Gastrocnemius medialis (tissue), 4 donors: ENCODE measurements at regions not wholly inside any gene's neighbourhood (a gene's known extent, or its start where the extent isn't known, plus 50 kb on each side); places are given as distances from the start of the nearest gene placed in this dataset.
"Not testable (repeated sequence)": the region's sequence is repeated elsewhere in the genome, so short reads cannot be mapped to it uniquely, and the experiment has no call there.

Source experiments
- ATAC-seq, 2 donors: fragments of 150-250 bp; one replicate each; pipeline ENCODE4 v1.9.1; 2016
- DNase-seq, 2 donors: peaks; one replicate each; pipeline ENCODE4 v3.0.0-alpha.2; 2019
- H3K27ac ChIP-seq, 4 donors: fragments of 200-600 bp; sonication (generic); 1 replicate in 1 of 4; 2 replicates in 3 of 4; pipeline ENCODE4 v1.5.1; 2016 to 2018; ENCODE audit warnings: mild to moderate bottlenecking in 2 of 4, moderate library complexity in 1 of 4
- H3K27me3 ChIP-seq, 3 donors: fragments of 200-600 bp; sonication (generic) in 2 of 3; 1 replicate in 1 of 3; 2 replicates in 2 of 3; pipeline versions ENCODE4 v1.5.1 to v1.6.0; 2016 to 2019; ENCODE audit warnings: mild to moderate bottlenecking in 1 of 3, moderate library complexity in 1 of 3
- H3K36me3 ChIP-seq, 2 donors: fragments of 200-600 bp; sonication (generic) in 1 of 2; one replicate each; pipeline ENCODE4 v1.5.1; 2017 to 2018
- H3K4me1 ChIP-seq, 2 donors: fragments of 200-600 bp; sonication (generic) in 1 of 2; one replicate each; pipeline ENCODE4 v1.5.1; 2016 to 2017; ENCODE audit warnings: mild to moderate bottlenecking in 2 of 2
- H3K4me3 ChIP-seq, 4 donors: fragments of 200-600 bp; sonication (generic) in 3 of 4; 1 replicate in 1 of 4; 2 replicates in 3 of 4; pipeline ENCODE4 v1.5.1; 2016 to 2019; ENCODE audit warnings: mild to moderate bottlenecking in 2 of 4
- H3K9me3 ChIP-seq, 3 donors: fragments of 200-600 bp; sonication (generic) in 2 of 3; 1 replicate in 1 of 3; 2 replicates in 2 of 3; pipeline ENCODE4 v1.5.1; 2016 to 2019
- CTCF ChIP-seq, 5 experiments: fragments of 450-650 bp in 3 of 5; fragments of 200-600 bp in 2 of 5; sonication (generic) in 2 of 5; IDR thresholded peaks in 4 of 5; conservative IDR thresholded peaks in 1 of 5; 1 replicate in 4 of 5; 2 replicates in 1 of 5; pipeline ENCODE4 v1.5.1; 2016 to 2019; ENCODE audit warnings: antibody characterized with exemption in 5 of 5, mild to moderate bottlenecking in 3 of 5, moderate library complexity in 3 of 5
- POLR2A ChIP-seq, 2 donors: fragments of 450-650 bp; IDR thresholded peaks; one replicate each; pipeline ENCODE4 v1.6.1; 2017; ENCODE audit warnings: antibody characterized with exemption in 2 of 2, mild to moderate bottlenecking in 2 of 2, moderate library complexity in 2 of 2
- in situ Hi-C, 4 donors: fragments of 200-750 bp; cut with MboI; loops; one replicate each; pipeline versions ENCODE4 v1.15.0 to v1.8.0; 2017; ENCODE audit warnings: low sequenced_read_pairs in 4 of 4
- intact Hi-C: fragments of 100-400 bp; cut with DNase I; formaldehyde crosslinking; loops from one replicate; pipeline ENCODE4 v1.15.1; 2023; ENCODE audit warnings: low total_unique reads

GRCh38 chr4:123651066-123651465 lies 254.5 kb downstream of the SPRY1 start:
- TF ChIP-seq CTCF (IDR thresholded peaks at IDR 0.05 in 4 of 5, conservative IDR thresholded peaks at IDR 0.05 in 1 of 5) (no peak), POLR2A (IDR thresholded peaks at IDR 0.05) (no peak)
- peak overlapping the region in 1 of 4 donors; percentile 35 for H3K4me3 ChIP-seq
- DNase-seq (no peak), ATAC-seq (peak in 1 of 2 donors; percentile 7)
- H3K36me3 ChIP-seq: no peaks in the 10 kb centered on the region
- no peaks in the 10 kb centered on the region for H3K27me3 ChIP-seq
- peak overlapping the region; percentile 77 to 81 (median 78) for H3K27ac ChIP-seq
- in situ Hi-C loops (loop anchor here in 3 of 4 donors (10.0 to 25.0 kb wide), 3 partner anchors 86 to 239 kb away; no protein-coding TSS in a partner anchor), intact Hi-C loops (no loop called here)
- peaks cover 32 to 41% of the 10 kb centered on the region in 2 donors for H3K4me1 ChIP-seq
- H3K9me3 ChIP-seq: no peaks in the 10 kb centered on the region

- peaks cover 32 to 41% of the 10 kb centered on the region in 2 donors for H3K4me1 ChIP-seq
- ATAC-seq (no peak), DNase-seq (no peak)
- intact Hi-C loops (no loop called here), in situ Hi-C loops (loop anchor here in 3 of 4 donors (10.0 to 25.0 kb wide), 3 partner anchors 87 to 239 kb away; no protein-coding TSS in a partner anchor)
- no peaks in the 10 kb centered on the region for H3K27me3 ChIP-seq
- peak overlapping the region; percentile 77 to 81 (median 78) for H3K27ac ChIP-seq
- peaks cover 0 to 5% of the 10 kb centered on the region in 2 donors for H3K36me3 ChIP-seq
- TF ChIP-seq POLR2A (IDR thresholded peaks at IDR 0.05): no peak
- TF ChIP-seq CTCF (IDR thresholded peaks at IDR 0.05 in 4 of 5, conservative IDR thresholded peaks at IDR 0.05 in 1 of 5): no peak
- H3K9me3 ChIP-seq: no peaks in the 10 kb centered on the region
- no peak overlapping the region for H3K4me3 ChIP-seq
Observed at GRCh38 chr4:123651536-123652180, 255.1 kb downstream of the SPRY1 start.

- TF ChIP-seq CTCF (IDR thresholded peaks at IDR 0.05 in 4 of 5, conservative IDR thresholded peaks at IDR 0.05 in 1 of 5): no peak
- TF ChIP-seq POLR2A (IDR thresholded peaks at IDR 0.05): no peak
- Histone ChIP-seq H3K36me3 (peaks cover 0 to 5% of the 10 kb centered on the region in 2 donors), H3K27me3 (no peaks in the 10 kb centered on the region), H3K4me3 (no peak overlapping the region), H3K27ac (peak overlapping the region; percentile 0 to 77 (median 55)), H3K9me3 (no peaks in the 10 kb centered on the region), H3K4me1 (peaks cover 32 to 41% of the 10 kb centered on the region in 2 donors)
- in situ Hi-C loops: loop anchor here in 3 of 4 donors (10.0 to 25.0 kb wide), 3 partner anchors 88 to 240 kb away; no protein-coding TSS in a partner anchor
- intact Hi-C loops: no loop called here
- ATAC-seq (no peak), DNase-seq (no peak)
Observed at GRCh38 chr4:123652476-123652875, 255.9 kb downstream of the SPRY1 start.

- TF ChIP-seq POLR2A (IDR thresholded peaks at IDR 0.05) (no peak), CTCF (IDR thresholded peaks at IDR 0.05 in 4 of 5, conservative IDR thresholded peaks at IDR 0.05 in 1 of 5) (no peak)
- H3K4me3 ChIP-seq: no peak overlapping the region
- no peaks in the 10 kb centered on the region for H3K9me3 ChIP-seq
- H3K27me3 ChIP-seq: no peaks in the 10 kb centered on the region
- peaks cover 32 to 41% of the 10 kb centered on the region in 2 donors for H3K4me1 ChIP-seq
- no peak for DNase-seq
- peaks cover 0 to 5% of the 10 kb centered on the region in 2 donors for H3K36me3 ChIP-seq
- ATAC-seq: no peak
- peak overlapping the region in 2 of 4 donors; percentile 27 to 77 for H3K27ac ChIP-seq
- intact Hi-C loops (no loop called here), in situ Hi-C loops (loop anchor here in 3 of 4 donors (10.0 to 25.0 kb wide), 3 partner anchors 88 to 241 kb away; no protein-coding TSS in a partner anchor)
Observed at GRCh38 chr4:123653236-123653635, 256.6 kb downstream of the SPRY1 start.

- DNase-seq, H3K9me3 ChIP-seq, ATAC-seq, H3K4me3 ChIP-seq, H3K36me3 ChIP-seq, H3K27me3 ChIP-seq, intact Hi-C loops, H3K27ac ChIP-seq: not testable (repeated sequence)
- in situ Hi-C loops: loop anchor here in 3 of 4 donors (10.0 to 25.0 kb wide), 3 partner anchors 92 to 245 kb away; no protein-coding TSS in a partner anchor
- peaks cover 7 to 12% of the 10 kb centered on the region in 2 donors for H3K4me1 ChIP-seq
Observed at GRCh38 chr4:123656746-123657294, 260.2 kb downstream of the SPRY1 start.

GRCh38 chr4:123657606-123658005 lies 261.0 kb downstream of the SPRY1 start:
- in situ Hi-C loops: loop anchor here in 3 of 4 donors (10.0 to 25.0 kb wide), 3 partner anchors 93 to 245 kb away; no protein-coding TSS in a partner anchor
- DNase-seq, intact Hi-C loops, H3K4me3 ChIP-seq, H3K27ac ChIP-seq, H3K9me3 ChIP-seq, H3K27me3 ChIP-seq, H3K36me3 ChIP-seq, ATAC-seq: not testable (repeated sequence)
- peaks cover under 1 to 12% of the 10 kb centered on the region in 2 donors for H3K4me1 ChIP-seq
